Activated CD8-positive, alpha-beta T cell treated with anti-CD3 and anti-CD28 coated beads for 36 hours (primary cell): ENCODE measurements at regions not wholly inside any gene's neighbourhood (a gene's known extent, or its start where the extent isn't known, plus 50 kb on each side); places are given as distances from the start of the nearest gene placed in this dataset.
A peak's percentile ranks its signal among the peaks of the same experiment; 100 is the strongest.

ENCODE experiments used
- ATAC-seq: fragments of 200-7000 bp; cut with Tn5 transposase; one replicate; pipeline ENCODE4 v1.10.0; 2021; ENCODE audit warnings: mild to moderate bottlenecking, moderate library complexity
- CTCF ChIA-PET: fragments of 350-600 bp; sonication (Branson Sonifier 250); formaldehyde crosslinking; loops from one replicate; lab custom pipeline; 2021; ENCODE audit warnings: antibody characterized with exemption; lab: Charles Lee
- POLR2A ChIA-PET: fragments of 350-600 bp; sonication (Branson Sonifier 250); formaldehyde crosslinking; loops from one replicate; lab custom pipeline; 2021; ENCODE audit warnings: antibody characterized with exemption; lab: Charles Lee
- DNase-seq: peaks from one replicate; pipeline ENCODE4 v3.0.0-alpha.2; 2020
- H3K27ac Mint-ChIP-seq: one replicate; pipeline ENCODE4 v1.8.0; 2021; ENCODE audit warnings: mild to moderate bottlenecking, mixed read lengths
- H3K27me3 Mint-ChIP-seq: one replicate; pipeline ENCODE4 v1.8.0; 2021; ENCODE audit warnings: mixed read lengths
- H3K36me3 Mint-ChIP-seq: one replicate; pipeline ENCODE4 v1.8.0; 2021; ENCODE audit warnings: low read depth, mixed read lengths
- H3K4me1 Mint-ChIP-seq: one replicate; pipeline ENCODE4 v1.8.0; 2021; ENCODE audit warnings: low read depth, mixed read lengths
- H3K4me3 Mint-ChIP-seq: one replicate; pipeline ENCODE4 v1.8.0; 2021; ENCODE audit warnings: mild to moderate bottlenecking, moderate library complexity, mixed read lengths
- H3K9me3 Mint-ChIP-seq: one replicate; pipeline ENCODE4 v1.8.0; 2021; ENCODE audit warnings: mixed read lengths
- intact Hi-C: fragments of 100-400 bp; cut with micrococcal nuclease; formaldehyde crosslinking; loops from one replicate; pipeline ENCODE4 v1.10.0; 2022
- TF ChIP-seq, protein P1 (sequence below): fragments of 200-600 bp; IDR thresholded peaks from one replicate; pipeline ENCODE4 v1.8.0; 2022; ENCODE audit warnings: antibody characterized with exemption, mild to moderate bottlenecking

DNA sequence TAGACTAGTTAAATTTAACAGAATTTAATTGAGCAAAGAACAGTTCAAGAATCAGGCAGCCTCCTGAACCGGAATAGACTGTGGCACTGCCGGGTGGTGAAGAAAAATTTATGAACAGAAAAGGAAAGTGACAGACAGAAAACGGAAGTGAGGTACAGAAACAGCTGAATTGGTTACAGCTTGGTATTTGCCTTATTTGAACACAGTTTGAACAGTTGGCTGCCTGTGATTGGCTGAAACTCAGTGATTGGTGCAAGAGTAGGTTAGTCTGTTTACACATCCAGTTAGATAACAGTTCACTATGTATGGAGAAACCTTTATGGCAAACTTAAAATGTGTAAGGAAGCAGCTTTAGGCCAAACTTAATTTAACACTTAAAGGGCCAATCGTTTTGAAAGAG, 116.0 kb upstream of the CITED2 start:
- H3K9me3 Mint-ChIP-seq = no peaks in the 10 kb centered on the region
- peak overlapping the region; percentile 12 for H3K27ac Mint-ChIP-seq
- ATAC-seq (peak; percentile 68), DNase-seq (peak; percentile 29)
- no peaks in the 10 kb centered on the region for H3K36me3 Mint-ChIP-seq
- H3K4me3 Mint-ChIP-seq = no peak overlapping the region
- peaks cover 6% of the 10 kb centered on the region for H3K4me1 Mint-ChIP-seq
- TF ChIP-seq, protein P1, sequence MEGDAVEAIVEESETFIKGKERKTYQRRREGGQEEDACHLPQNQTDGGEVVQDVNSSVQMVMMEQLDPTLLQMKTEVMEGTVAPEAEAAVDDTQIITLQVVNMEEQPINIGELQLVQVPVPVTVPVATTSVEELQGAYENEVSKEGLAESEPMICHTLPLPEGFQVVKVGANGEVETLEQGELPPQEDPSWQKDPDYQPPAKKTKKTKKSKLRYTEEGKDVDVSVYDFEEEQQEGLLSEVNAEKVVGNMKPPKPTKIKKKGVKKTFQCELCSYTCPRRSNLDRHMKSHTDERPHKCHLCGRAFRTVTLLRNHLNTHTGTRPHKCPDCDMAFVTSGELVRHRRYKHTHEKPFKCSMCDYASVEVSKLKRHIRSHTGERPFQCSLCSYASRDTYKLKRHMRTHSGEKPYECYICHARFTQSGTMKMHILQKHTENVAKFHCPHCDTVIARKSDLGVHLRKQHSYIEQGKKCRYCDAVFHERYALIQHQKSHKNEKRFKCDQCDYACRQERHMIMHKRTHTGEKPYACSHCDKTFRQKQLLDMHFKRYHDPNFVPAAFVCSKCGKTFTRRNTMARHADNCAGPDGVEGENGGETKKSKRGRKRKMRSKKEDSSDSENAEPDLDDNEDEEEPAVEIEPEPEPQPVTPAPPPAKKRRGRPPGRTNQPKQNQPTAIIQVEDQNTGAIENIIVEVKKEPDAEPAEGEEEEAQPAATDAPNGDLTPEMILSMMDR = no peak
- H3K27me3 Mint-ChIP-seq = no peaks in the 10 kb centered on the region
- POLR2A ChIA-PET = interaction anchor here (1.4 kb wide), 1 partner anchor 116 kb away, joined by 6 read pairs; the partner anchor contains the start of gene CITED2
- CTCF ChIA-PET = interaction anchor here (0.8 to 1.1 kb wide), 2 partner anchors 18 to 25 kb away, joined by 3 to 4 read pairs; no protein-coding TSS in a partner anchor
- intact Hi-C loops = no loop called here

DNA sequence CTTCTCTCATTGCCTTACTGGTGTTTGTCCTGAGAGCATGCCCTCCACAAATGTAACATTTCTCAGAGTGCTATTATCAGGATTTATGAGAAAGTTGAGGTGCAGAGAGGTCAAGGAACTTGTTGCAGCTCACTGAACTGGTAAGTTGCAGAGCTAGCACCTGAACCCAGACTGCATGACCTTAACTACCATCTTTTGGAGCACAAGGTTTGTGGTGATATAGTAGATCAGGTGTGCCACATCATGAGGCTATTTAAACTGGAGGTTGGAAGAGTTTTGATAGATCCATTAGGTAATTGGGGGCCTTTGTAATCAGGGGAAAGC, 112.0 kb upstream of the CITED2 start:
- ChIA-PET POLR2A (no interaction called here), CTCF (interaction anchor here (1.9 kb wide), 1 partner anchor 117 kb away, joined by 4 read pairs; no protein-coding TSS in a partner anchor)
- H3K36me3 Mint-ChIP-seq = no peaks in the 10 kb centered on the region
- peaks cover 2% of the 10 kb centered on the region for H3K27me3 Mint-ChIP-seq
- no peaks in the 10 kb centered on the region for H3K9me3 Mint-ChIP-seq
- H3K4me3 Mint-ChIP-seq = no peak overlapping the region
- H3K27ac Mint-ChIP-seq = no peak overlapping the region
- no peak for DNase-seq
- TF ChIP-seq, protein P1 = no peak
- no peak for ATAC-seq
- intact Hi-C loops = no loop called here
- peaks cover 6% of the 10 kb centered on the region for H3K4me1 Mint-ChIP-seq

DNA sequence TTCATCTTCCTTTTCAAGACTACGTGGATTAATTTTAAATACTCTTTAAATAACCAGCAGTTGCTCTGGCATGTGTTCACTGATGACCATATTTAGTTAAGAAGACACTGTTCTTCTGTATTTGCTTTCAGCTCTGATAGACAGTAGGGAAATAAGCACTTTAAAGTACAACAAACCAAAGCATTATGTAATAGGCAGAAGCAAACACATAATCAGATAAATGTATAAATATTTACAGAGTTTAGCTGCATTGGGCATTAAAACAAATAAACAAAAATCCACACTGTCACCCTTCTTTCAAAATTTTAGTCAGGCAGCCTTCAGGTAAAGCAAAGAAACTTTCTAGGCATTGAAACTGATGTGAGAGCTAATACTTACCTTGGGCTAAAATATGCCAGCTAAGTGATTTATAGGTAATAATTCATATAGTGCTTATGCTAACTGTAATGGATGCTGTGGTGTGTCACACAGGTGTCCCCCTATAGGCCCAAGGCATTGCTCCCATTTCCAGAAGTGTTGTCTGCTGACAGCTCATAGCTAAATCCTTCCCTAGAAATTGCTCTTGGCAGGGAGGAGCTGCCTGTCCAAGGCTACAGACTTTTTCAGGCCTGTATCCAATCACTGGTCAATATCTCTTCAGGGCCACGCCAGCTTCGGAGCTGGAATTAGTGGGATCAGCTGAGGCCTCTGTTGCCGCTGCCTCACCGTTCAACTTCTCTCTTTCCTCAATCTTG, 111.5 kb upstream of the CITED2 start:
- CTCF ChIA-PET = interaction anchor here (1.9 kb wide), 1 partner anchor 116 kb away, joined by 4 read pairs; no protein-coding TSS in a partner anchor
- intact Hi-C loops = no loop called here
- H3K27me3 Mint-ChIP-seq = peaks cover 2% of the 10 kb centered on the region
- TF ChIP-seq, protein P1 = no peak
- no peak for DNase-seq
- H3K27ac Mint-ChIP-seq = no peak overlapping the region
- peaks cover 5% of the 10 kb centered on the region for H3K4me1 Mint-ChIP-seq
- POLR2A ChIA-PET = interaction anchor here (0.9 kb wide), 1 partner anchor 11 kb away, joined by 3 read pairs; no protein-coding TSS in a partner anchor
- H3K9me3 Mint-ChIP-seq = no peaks in the 10 kb centered on the region
- no peak for ATAC-seq
- H3K36me3 Mint-ChIP-seq = no peaks in the 10 kb centered on the region
- no peak overlapping the region for H3K4me3 Mint-ChIP-seq

DNA sequence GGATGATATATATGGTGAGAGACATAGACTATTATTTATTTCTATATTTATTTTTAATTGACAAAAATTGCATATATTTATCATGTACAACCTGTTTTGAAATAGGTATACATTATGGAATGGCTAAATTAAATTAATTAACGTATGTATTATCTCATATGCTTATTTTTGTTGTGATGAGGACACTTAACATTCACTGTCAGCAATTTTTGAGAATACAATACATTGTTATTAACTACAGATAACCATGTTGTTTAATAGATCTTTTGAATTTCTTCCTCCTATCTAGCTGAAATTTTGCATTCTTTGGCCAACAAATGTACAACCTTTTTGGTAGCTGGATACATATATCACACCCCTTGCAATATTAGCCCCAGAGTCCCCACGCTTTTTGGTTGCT, 110.7 kb upstream of the CITED2 start:
- no peak for ATAC-seq
- Mint-ChIP-seq H3K36me3 (no peaks in the 10 kb centered on the region), H3K4me3 (no peak overlapping the region), H3K27me3 (peaks cover 2% of the 10 kb centered on the region), H3K9me3 (no peaks in the 10 kb centered on the region), H3K4me1 (no peaks in the 10 kb centered on the region), H3K27ac (no peak overlapping the region)
- ChIA-PET CTCF (interaction anchor here (1.9 kb wide), 1 partner anchor 115 kb away, joined by 4 read pairs; no protein-coding TSS in a partner anchor), POLR2A (interaction anchor here (0.9 kb wide), 1 partner anchor 10 kb away, joined by 3 read pairs; no protein-coding TSS in a partner anchor)
- intact Hi-C loops = no loop called here
- TF ChIP-seq, protein P1 = no peak
- no peak for DNase-seq

DNA sequence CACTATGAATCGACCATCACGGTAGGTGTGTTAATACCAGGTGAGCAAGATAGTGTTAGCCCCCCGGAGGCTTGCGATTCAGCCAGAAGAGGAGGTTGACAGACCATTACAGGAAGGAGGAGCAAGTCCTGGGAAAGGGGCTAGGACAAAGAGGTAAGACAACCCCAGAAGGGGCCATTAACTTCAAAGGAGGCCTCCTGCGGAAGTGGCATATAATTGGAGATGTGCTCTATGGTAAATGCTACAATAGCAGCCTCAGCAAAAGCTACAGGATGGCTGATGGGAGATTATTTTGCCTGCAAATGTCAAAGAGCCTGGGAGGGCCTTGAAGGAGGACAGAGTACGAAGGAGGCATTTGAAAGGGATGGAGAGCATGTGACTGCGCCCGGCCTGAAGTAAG, 108.6 kb upstream of the CITED2 start:
- ChIA-PET CTCF (no interaction called here), POLR2A (no interaction called here)
- intact Hi-C loops = no loop called here
- DNase-seq (no peak), ATAC-seq (no peak)
- TF ChIP-seq, protein P1 = no peak
- no peaks in the 10 kb centered on the region for H3K4me1 Mint-ChIP-seq
- H3K27me3 Mint-ChIP-seq = peaks cover 2% of the 10 kb centered on the region
- no peaks in the 10 kb centered on the region for H3K9me3 Mint-ChIP-seq
- no peaks in the 10 kb centered on the region for H3K36me3 Mint-ChIP-seq
- H3K4me3 Mint-ChIP-seq = no peak overlapping the region
- no peak overlapping the region for H3K27ac Mint-ChIP-seq
